ENCODE measurements at regions not wholly inside any gene's neighbourhood (a gene's known extent, or its start where the extent isn't known, plus 50 kb on each side); places are given as distances from the start of the nearest gene placed in this dataset.

DNA sequence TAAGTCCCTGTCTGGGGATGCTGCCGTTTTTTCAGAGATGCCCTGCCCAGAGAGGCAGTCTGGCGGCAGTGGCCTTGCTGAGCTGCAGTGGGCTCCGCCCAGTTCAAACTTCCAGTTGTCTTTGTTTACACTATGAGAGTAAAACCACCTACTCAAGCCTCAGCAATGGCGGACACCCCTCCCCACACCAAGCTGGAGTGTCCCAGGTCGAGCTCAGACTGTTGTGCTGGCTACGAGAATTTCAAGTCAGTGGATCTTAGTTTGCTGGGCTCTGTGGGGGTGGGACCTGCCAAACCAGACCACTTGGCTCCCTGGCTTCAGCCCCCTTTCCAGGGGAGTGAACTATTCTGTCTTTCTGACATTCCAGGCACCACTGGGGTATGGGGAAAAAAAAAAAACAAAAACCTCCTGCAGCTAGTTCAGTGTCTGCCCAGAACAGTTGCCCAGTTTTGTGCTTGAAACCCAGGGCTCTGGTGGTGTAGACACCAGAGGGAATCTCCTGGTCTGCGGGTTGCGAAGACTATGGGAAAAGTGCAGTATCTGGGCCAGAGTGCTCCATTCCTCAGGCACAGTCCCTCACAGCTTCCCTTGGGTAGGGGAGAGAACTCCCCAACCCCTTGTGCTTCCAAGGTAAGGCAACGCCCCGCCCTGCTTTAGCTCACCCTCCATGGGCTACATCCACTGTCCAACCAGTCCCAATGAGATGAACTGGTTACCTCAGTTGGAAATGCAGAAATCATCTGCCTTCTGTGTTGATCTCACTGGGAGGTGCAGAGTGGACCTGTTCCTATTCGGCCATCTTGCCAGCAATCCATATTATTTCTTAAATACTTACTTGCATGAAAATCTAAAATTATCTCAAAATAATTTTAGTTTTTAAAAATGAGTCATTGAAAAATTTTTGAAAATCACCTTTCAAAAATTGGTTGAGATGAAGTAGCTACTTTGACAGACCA is 338.0 kb downstream of the OSR1 start (continued):
- peak; percentile 15; the same call in 1 of the 2 replicates for TF ChIP-seq ZSCAN25 (CRISPR knock-in tag; IDR thresholded peaks at IDR 0.05)
- TF ChIP-seq, protein P1, sequence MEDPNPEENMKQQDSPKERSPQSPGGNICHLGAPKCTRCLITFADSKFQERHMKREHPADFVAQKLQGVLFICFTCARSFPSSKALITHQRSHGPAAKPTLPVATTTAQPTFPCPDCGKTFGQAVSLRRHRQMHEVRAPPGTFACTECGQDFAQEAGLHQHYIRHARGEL (CRISPR knock-in tag; IDR thresholded peaks at IDR 0.05), result no peak
- peak; percentile 25; the same call in 1 of the 2 replicates for TF ChIP-seq ZNF788 (CRISPR knock-in tag; IDR thresholded peaks at IDR 0.05; ENCODE audit: borderline replicate concordance)
- TF ChIP-seq RFX3 (CRISPR knock-in tag; IDR thresholded peaks at IDR 0.05), result no peak
- TF ChIP-seq EZH2 (conservative IDR thresholded peaks at IDR 0.05; ENCODE audit: low read depth, low read length), result no peak
- TF ChIP-seq HOXA3 (CRISPR knock-in tag; IDR thresholded peaks at IDR 0.05), result 0 out of 2 replicates have a peak, but pooled peaks have one; percentile 41
- TF ChIP-seq HES4 (CRISPR knock-in tag; IDR thresholded peaks at IDR 0.05; ENCODE audit: borderline replicate concordance), result no peak
- TF ChIP-seq, protein P2, sequence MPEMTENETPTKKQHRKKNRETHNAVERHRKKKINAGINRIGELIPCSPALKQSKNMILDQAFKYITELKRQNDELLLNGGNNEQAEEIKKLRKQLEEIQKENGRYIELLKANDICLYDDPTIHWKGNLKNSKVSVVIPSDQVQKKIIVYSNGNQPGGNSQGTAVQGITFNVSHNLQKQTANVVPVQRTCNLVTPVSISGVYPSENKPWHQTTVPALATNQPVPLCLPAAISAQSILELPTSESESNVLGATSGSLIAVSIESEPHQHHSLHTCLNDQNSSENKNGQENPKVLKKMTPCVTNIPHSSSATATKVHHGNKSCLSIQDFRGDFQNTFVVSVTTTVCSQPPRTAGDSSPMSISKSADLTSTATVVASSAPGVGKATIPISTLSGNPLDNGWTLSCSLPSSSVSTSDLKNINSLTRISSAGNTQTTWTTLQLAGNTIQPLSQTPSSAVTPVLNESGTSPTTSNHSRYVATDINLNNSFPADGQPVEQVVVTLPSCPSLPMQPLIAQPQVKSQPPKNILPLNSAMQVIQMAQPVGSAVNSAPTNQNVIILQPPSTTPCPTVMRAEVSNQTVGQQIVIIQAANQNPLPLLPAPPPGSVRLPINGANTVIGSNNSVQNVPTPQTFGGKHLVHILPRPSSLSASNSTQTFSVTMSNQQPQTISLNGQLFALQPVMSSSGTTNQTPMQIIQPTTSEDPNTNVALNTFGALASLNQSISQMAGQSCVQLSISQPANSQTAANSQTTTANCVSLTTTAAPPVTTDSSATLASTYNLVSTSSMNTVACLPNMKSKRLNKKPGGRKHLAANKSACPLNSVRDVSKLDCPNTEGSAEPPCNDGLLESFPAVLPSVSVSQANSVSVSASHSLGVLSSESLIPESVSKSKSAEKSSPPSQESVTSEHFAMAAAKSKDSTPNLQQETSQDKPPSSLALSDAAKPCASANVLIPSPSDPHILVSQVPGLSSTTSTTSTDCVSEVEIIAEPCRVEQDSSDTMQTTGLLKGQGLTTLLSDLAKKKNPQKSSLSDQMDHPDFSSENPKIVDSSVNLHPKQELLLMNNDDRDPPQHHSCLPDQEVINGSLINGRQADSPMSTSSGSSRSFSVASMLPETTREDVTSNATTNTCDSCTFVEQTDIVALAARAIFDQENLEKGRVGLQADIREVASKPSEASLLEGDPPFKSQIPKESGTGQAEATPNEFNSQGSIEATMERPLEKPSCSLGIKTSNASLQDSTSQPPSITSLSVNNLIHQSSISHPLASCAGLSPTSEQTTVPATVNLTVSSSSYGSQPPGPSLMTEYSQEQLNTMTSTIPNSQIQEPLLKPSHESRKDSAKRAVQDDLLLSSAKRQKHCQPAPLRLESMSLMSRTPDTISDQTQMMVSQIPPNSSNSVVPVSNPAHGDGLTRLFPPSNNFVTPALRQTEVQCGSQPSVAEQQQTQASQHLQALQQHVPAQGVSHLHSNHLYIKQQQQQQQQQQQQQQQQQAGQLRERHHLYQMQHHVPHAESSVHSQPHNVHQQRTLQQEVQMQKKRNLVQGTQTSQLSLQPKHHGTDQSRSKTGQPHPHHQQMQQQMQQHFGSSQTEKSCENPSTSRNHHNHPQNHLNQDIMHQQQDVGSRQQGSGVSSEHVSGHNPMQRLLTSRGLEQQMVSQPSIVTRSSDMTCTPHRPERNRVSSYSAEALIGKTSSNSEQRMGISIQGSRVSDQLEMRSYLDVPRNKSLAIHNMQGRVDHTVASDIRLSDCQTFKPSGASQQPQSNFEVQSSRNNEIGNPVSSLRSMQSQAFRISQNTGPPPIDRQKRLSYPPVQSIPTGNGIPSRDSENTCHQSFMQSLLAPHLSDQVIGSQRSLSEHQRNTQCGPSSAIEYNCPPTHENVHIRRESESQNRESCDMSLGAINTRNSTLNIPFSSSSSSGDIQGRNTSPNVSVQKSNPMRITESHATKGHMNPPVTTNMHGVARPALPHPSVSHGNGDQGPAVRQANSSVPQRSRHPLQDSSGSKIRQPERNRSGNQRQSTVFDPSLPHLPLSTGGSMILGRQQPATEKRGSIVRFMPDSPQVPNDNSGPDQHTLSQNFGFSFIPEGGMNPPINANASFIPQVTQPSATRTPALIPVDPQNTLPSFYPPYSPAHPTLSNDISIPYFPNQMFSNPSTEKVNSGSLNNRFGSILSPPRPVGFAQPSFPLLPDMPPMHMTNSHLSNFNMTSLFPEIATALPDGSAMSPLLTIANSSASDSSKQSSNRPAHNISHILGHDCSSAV (CRISPR knock-in tag; IDR thresholded peaks at IDR 0.05; ENCODE audit: borderline replicate concordance), result 0 out of 2 replicates have a peak, but pooled peaks have one; percentile 62
- TF ChIP-seq BRCA1 (CRISPR knock-in tag; IDR thresholded peaks at IDR 0.05), result no peak
- peak; percentile 70; the same call in 1 of the 2 replicates for TF ChIP-seq ZNF160 (CRISPR knock-in tag; IDR thresholded peaks at IDR 0.05)
- no peak for TF ChIP-seq ZNF431 (CRISPR knock-in tag; IDR thresholded peaks at IDR 0.05; ENCODE audit: borderline replicate concordance, low read depth)
- TF ChIP-seq NCOA2 (CRISPR knock-in tag; IDR thresholded peaks at IDR 0.05), result peak; percentile 21; the same call in 1 of the 2 replicates
- TF ChIP-seq, protein P3, sequence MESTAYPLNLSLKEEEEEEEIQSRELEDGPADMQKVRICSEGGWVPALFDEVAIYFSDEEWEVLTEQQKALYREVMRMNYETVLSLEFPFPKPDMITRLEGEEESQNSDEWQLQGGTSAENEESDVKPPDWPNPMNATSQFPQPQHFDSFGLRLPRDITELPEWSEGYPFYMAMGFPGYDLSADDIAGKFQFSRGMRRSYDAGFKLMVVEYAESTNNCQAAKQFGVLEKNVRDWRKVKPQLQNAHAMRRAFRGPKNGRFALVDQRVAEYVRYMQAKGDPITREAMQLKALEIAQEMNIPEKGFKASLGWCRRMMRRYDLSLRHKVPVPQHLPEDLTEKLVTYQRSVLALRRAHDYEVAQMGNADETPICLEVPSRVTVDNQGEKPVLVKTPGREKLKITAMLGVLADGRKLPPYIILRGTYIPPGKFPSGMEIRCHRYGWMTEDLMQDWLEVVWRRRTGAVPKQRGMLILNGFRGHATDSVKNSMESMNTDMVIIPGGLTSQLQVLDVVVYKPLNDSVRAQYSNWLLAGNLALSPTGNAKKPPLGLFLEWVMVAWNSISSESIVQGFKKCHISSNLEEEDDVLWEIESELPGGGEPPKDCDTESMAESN (CRISPR knock-in tag; conservative IDR thresholded peaks at IDR 0.05), result no peak
- TF ChIP-seq, protein P4, sequence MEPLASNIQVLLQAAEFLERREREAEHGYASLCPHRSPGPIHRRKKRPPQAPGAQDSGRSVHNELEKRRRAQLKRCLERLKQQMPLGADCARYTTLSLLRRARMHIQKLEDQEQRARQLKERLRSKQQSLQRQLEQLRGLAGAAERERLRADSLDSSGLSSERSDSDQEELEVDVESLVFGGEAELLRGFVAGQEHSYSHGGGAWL (CRISPR knock-in tag; IDR thresholded peaks at IDR 0.05), result no peak
- TF ChIP-seq NFE2 (CRISPR knock-in tag; IDR thresholded peaks at IDR 0.05), result no peak
- TF ChIP-seq ZNF530 (CRISPR knock-in tag; IDR thresholded peaks at IDR 0.05; ENCODE audit: low read depth), result no peak
- no peak for TF ChIP-seq STAT5B (CRISPR knock-in tag; IDR thresholded peaks at IDR 0.05)
- no peak for TF ChIP-seq MIER3 (CRISPR knock-in tag; IDR thresholded peaks at IDR 0.05; ENCODE audit: borderline replicate concordance)
- TF ChIP-seq KDM6A (CRISPR knock-in tag; IDR thresholded peaks at IDR 0.05; ENCODE audit: low read depth), result no peak
- no peak for TF ChIP-seq IRF2 (CRISPR knock-in tag; IDR thresholded peaks at IDR 0.05)
